Epithelial cell of esophagus (primary cell): ENCODE measurements at regions not wholly inside any gene's neighbourhood (a gene's known extent, or its start where the extent isn't known, plus 50 kb on each side); places are given as distances from the start of the nearest gene placed in this dataset.

Experiments
- DNase-seq: peaks from one replicate; pipeline ENCODE4 v3.0.0; 2010; ENCODE audit warnings: low read depth
- H3K4me3 ChIP-seq: 2 replicates; pipeline ENCODE4 v1.5.1; 2011; ENCODE audit warnings: mild to moderate bottlenecking, low read length, control low read depth
- CTCF ChIP-seq: IDR thresholded peaks from 2 replicates; pipeline ENCODE4 v1.5.1; 2011; ENCODE audit warnings: low read depth, mild to moderate bottlenecking, low read length, control low read depth, inconsistent platforms; ENCODE audit not compliant: insufficient read depth; ENCODE audit errors: missing control alignments

DNA sequence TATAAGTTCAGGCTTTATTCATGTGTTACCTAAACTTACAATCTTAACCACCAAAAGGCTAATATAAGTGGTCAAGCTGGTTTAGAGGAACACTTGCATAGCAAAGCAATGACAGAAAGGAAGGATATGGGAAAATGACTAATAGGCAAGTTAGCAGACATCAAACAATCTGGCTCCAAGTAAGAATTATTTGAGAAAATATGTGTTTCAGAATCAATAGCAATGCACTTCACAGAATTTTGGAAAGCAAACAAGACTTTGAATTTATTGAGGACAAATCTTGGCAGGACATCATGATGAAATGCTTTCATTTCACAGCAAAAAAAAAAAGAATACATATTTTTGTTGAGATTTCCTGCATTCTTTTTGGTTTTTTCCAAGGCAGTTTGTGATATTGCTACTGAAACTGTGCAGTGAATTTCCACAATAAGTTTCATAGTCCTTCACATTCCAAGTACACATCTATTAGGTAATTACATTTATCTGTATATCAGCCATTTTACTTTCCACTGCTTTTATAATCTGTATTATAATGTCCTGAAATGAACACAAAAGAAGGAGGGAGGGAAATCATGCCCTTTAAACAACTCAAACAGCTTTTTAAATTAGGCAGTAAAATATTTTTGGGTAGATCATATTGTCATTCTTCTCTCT is 417.9 kb downstream of the NR2F1-AS1 start:
- no peak overlapping the region for H3K4me3 ChIP-seq

GRCh38 chr5:93161661-93162654 is 419.1 kb downstream of the NR2F1-AS1 start:
- no peak for TF ChIP-seq CTCF
- no peak overlapping the region for H3K4me3 ChIP-seq
- DNase-seq, result peak; percentile 67

More for the DNA sequence above, 417.9 kb downstream of the NR2F1-AS1 start:
- no peak for TF ChIP-seq CTCF
- peak; percentile 86 for DNase-seq

- H3K4me3 ChIP-seq, result no peak overlapping the region
- peak; percentile 47 for DNase-seq
- no peak for TF ChIP-seq CTCF
These were observed 422.2 kb downstream of the NR2F1-AS1 start for GRCh38 chr5:93158841-93159240.

- no peak for DNase-seq
- no peak overlapping the region for H3K4me3 ChIP-seq
- no peak for TF ChIP-seq CTCF
These were observed 424.5 kb downstream of the NR2F1-AS1 start for GRCh38 chr5:93156566-93156965.

GRCh38 chr5:93154535-93154934 is 426.5 kb downstream of the NR2F1-AS1 start:
- DNase-seq, result no peak
- no peak for TF ChIP-seq CTCF
- H3K4me3 ChIP-seq, result no peak overlapping the region

DNA sequence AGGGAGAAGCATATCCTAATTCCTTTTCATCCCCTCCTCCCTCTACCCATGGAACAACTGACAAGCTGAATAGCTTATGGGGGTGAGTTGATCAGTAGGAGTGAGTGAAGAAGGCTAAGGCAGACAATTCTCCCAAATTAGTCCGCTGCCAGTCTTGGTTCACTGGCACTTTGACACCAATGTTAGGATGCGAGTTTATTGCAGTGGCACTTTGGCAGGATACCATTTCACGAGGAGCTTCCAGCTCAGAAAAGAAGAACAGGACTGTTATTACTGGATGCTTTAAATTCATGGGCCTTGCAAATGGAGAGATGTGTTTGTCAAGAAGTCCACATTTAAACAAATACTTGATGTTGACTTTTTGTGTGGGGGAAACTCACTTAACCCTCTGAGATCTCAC is 427.6 kb downstream of the NR2F1-AS1 start:
- H3K4me3 ChIP-seq, result no peak overlapping the region
- no peak for TF ChIP-seq CTCF
- DNase-seq, result no peak
